Kidney epithelial cell (primary cell): ENCODE measurements at regions not wholly inside any gene's neighbourhood (a gene's known extent, or its start where the extent isn't known, plus 50 kb on each side); places are given as distances from the start of the nearest gene placed in this dataset.

Source experiments
- DNase-seq: peaks from one replicate; pipeline ENCODE4 v3.0.0-alpha.2; 2010; ENCODE audit warnings: low read depth
- H3K27me3 ChIP-seq: 2 replicates; pipeline ENCODE4 v1.6.0; 2011; ENCODE audit warnings: low read length; ENCODE audit not compliant: control insufficient read depth, insufficient read depth
- H3K36me3 ChIP-seq: 2 replicates; pipeline ENCODE4 v1.5.1; 2011; ENCODE audit warnings: low read length; ENCODE audit not compliant: control insufficient read depth, insufficient read depth
- H3K4me3 ChIP-seq: 2 replicates; pipeline ENCODE4 v1.5.1; 2011; ENCODE audit warnings: low read depth, mild to moderate bottlenecking, control low read depth, low read length
- CTCF ChIP-seq: IDR thresholded peaks from 2 replicates; pipeline ENCODE4 v1.5.1; 2011; ENCODE audit warnings: mild to moderate bottlenecking, moderate library complexity, low read length, control low read depth, inconsistent platforms; ENCODE audit not compliant: insufficient read depth, poor library complexity, severe bottlenecking

GRCh38 chr1:80248886-80249285, 1242.4 kb upstream of the ADGRL4 start:
- Histone ChIP-seq H3K4me3 (no peak overlapping the region), H3K27me3 (no peaks in the 10 kb centered on the region), H3K36me3 (no peaks in the 10 kb centered on the region)
- DNase-seq: no peak
- TF ChIP-seq CTCF: no peak

- no peak for DNase-seq
Observed at GRCh38 chr1:80245813-80246212, 1239.3 kb upstream of the ADGRL4 start.

DNA sequence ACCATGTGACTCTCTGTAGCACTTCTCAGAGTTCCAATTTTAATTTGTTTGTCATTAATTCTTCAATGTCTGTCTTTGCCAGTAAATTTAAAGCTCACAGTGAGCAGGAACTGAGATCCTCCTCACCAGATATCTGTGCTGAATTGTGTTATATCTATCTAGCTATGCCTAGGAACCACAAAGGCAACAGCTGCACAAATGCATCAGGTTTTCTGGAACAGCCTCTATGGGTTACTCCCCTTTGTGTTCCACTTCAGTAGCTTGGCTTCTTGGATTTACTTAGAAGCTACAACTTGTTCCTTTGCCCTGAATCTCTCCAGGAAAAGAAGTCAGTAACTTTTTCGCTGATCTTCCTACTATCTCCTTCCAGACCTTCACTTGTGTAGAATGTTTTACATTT, 1237.8 kb upstream of the ADGRL4 start:
- no peak for TF ChIP-seq CTCF

More at GRCh38 chr1:80245813-80246212, 1239.3 kb upstream of the ADGRL4 start:
- no peaks in the 10 kb centered on the region for H3K27me3 ChIP-seq
- no peak overlapping the region for H3K4me3 ChIP-seq
- H3K36me3 ChIP-seq: no peaks in the 10 kb centered on the region
- TF ChIP-seq CTCF: no peak

GRCh38 chr1:80241566-80241965, 1235.0 kb upstream of the ADGRL4 start:
- Histone ChIP-seq H3K27me3 (no peaks in the 10 kb centered on the region), H3K36me3 (no peaks in the 10 kb centered on the region), H3K4me3 (no peak overlapping the region)
- DNase-seq: no peak
- no peak for TF ChIP-seq CTCF

More for the DNA sequence above, 1237.8 kb upstream of the ADGRL4 start:
- Histone ChIP-seq H3K36me3 (no peaks in the 10 kb centered on the region), H3K27me3 (no peaks in the 10 kb centered on the region), H3K4me3 (no peak overlapping the region)
- no peak for DNase-seq

DNA sequence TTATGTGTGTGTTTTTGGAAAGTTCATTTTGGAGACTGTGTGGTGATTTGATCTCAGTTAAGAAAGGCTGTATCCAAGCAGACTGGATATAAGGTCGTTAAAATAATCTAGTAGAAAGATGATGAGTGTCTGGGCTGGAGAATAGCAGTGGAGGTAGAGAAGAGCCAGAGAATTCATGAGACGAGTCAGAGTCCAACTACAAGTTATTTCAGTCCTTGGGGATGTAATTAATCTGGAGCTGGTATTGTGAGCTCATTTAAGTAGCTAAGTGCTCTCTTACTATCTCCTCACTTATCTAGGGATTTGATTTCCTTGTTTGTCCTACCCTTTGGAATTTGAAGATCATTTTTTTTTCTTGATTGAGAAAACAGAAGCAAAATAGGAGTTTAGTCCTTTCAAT, 1219.0 kb upstream of the ADGRL4 start:
- Histone ChIP-seq H3K4me3 (no peak overlapping the region), H3K27me3 (no peaks in the 10 kb centered on the region), H3K36me3 (no peaks in the 10 kb centered on the region)
- no peak for DNase-seq
- TF ChIP-seq CTCF: no peak

GRCh38 chr1:80221319-80221718, 1214.8 kb upstream of the ADGRL4 start:
- TF ChIP-seq CTCF: no peak
- DNase-seq: no peak
- H3K36me3 ChIP-seq: no peaks in the 10 kb centered on the region
- no peaks in the 10 kb centered on the region for H3K27me3 ChIP-seq
- no peak overlapping the region for H3K4me3 ChIP-seq
